ENCODE measurements at regions not wholly inside any gene's neighbourhood (a gene's known extent, or its start where the extent isn't known, plus 50 kb on each side); places are given as distances from the start of the nearest gene placed in this dataset.

GRCh38 chr12:54700301-54700700, 52.1 kb upstream of the DCD start:
- H3K4me3 ChIP-seq: no peak overlapping the region
- DNase-seq (ENCODE audit: low read depth in 1 of 2, low spot score in 2 of 2): no peak
- no peak overlapping the region for H3K27ac ChIP-seq
- no peaks in the 10 kb centered on the region for H3K27me3 ChIP-seq (replicated peaks)
- no peaks in the 10 kb centered on the region for H3K9me3 ChIP-seq (replicated peaks)
- no peaks in the 10 kb centered on the region for H3K4me1 ChIP-seq (replicated peaks)
- no peaks in the 10 kb centered on the region for H3K36me3 ChIP-seq
